GM11168 (cell line): ENCODE measurements at regions not wholly inside any gene's neighbourhood (a gene's known extent, or its start where the extent isn't known, plus 50 kb on each side); places are given as distances from the start of the nearest gene placed in this dataset.
"Not testable (repeated sequence)": the region's sequence is repeated elsewhere in the genome, so short reads cannot be mapped to it uniquely, and the experiment has no call there.

Experiments used
- in situ Hi-C: fragments of 300-500 bp; cut with MboI; formaldehyde crosslinking; loops from one replicate; pipeline ENCODE4 v1.12.0; 2022; ENCODE audit warnings: low sequenced_read_pairs; ENCODE audit not compliant: unreplicated experiment

DNA sequence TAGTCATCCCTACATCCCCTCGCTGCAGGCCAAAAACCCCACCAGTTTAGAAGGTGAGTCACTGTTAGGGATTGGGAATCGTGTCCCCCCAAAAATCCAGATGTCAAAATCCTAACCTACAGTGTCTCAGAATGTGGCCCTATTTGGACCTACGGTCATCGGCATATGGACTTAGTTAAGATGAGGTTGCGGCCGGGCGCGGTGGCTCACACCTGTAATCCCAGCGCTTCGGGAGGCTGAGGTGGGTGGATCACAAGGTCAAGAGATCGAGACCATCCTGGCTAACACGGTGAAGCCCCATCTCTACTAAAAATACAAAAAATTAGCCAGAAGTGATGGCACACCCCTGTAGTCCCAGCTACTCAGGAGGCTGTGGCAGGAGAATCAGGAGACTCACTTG is 318.6 kb upstream of the KAZN start:
- in situ Hi-C loops = not testable (repeated sequence)

DNA sequence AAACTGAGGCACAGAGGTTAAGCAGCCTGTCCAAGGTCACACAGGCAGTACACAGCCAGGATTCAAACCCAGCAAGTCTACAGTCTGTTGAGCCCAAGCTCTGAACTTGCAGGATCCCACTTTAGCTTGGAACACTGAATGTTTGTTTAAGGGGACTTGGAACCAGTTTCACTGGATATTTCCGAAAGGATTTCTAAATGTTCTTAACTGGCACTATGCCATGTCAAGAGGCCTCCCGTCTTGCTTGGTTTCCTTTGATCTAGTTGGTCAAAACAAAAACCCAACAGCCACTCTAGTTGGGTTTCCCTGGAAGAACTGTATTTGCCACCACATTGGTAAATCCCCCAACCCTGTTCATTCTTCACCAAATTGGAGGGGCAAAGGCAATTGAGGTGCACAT is 317.6 kb upstream of the KAZN start:
- in situ Hi-C loops = no loop called here

DNA sequence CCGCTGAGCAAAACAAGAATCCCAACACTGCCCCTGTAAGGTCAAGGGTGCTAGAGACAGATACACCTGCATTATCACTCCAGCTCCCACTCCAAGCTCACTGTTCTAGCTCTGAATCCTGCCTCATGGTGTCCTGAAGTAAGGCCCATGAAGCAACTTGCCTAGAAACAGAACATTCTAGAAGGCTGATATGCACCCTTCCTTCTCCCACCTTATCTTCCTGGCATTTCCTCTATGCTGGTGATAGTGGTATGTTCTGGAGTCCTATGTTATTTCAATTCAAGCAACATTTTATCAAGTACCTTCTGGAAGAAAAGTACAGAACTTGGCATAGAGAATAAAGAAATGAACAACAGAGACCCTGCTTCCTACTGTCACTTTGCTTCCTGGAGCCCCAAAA is 317.1 kb upstream of the KAZN start:
- in situ Hi-C loops = no loop called here

DNA sequence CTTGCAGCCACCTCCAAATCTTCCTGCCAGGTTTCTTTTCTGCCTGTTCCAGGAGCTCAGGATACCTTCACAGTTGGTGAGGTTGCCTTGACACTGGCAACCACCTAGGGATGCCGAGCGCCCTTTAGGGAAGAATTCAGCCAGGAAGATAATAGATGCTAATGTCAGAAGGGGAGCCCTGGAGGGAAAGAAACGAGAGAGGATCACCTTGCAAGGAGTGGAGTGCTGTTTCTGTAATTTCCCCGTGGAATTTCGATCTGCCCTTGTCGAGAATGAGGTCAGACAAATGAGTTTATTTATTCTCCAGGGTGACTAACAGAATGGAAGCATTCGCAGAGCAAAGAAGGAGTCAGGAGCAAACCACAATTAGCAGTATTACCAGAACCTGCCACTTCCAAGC is 315.8 kb upstream of the KAZN start:
- in situ Hi-C loops = no loop called here

DNA sequence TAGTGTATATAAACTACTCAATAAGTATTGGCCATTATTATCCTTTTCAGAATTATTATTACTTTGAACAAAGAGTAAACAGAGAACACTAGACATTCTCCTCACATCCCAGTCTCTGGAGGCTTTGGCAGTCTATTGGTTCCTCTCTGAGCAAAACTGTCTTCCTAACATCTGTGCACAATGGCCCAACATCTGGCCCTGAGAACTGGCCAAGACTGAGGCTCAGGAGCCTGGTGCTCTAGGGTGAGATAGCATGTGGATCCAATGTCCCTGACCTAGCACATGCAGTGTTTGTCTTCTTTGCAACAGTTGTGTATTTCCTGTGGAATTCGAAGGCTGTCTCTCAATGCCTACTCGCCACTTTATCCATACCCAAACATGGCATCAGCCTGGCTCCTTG is 313.2 kb upstream of the KAZN start:
- in situ Hi-C loops = no loop called here

DNA sequence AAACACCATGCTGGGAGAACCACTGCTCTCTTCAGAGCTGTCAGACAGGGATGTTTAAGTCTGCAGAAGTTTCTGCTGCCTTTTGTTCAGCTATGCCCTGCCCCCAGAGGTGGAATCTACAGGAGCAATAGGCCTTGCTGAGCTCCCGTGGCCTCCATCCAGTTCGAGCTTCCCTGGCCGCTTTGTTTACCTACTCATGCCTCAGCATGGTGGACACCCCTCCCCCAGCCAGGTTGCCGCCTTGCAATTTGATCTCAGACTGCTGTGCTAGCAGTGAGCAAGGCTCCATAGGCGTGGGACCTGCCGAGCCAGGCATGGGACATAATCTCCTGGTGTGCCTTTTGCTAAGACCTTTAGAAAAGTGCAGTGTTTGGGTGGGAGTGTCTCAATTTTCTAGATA is 307.3 kb upstream of the KAZN start:
- in situ Hi-C loops = not testable (repeated sequence)

DNA sequence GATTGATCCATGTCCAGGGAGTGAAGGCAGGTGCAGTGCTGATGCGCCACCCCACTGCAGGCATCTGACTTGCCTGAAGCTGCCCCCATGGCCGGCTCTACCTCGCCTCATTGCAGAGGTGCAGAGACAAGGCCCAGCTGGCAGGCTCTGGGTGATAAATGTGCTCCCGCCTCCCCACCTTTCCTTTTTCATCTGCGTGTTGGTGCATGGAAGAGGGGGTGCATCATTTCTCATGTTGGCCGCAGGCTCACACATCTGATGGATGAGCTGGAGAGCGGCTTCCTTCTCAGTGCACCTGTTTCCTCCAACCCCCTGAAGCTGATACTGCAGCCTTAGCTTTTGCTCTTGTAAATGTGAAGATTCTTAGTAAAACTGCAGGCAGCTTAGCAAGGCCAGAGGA is 306.0 kb upstream of the KAZN start:
- in situ Hi-C loops = no loop called here

DNA sequence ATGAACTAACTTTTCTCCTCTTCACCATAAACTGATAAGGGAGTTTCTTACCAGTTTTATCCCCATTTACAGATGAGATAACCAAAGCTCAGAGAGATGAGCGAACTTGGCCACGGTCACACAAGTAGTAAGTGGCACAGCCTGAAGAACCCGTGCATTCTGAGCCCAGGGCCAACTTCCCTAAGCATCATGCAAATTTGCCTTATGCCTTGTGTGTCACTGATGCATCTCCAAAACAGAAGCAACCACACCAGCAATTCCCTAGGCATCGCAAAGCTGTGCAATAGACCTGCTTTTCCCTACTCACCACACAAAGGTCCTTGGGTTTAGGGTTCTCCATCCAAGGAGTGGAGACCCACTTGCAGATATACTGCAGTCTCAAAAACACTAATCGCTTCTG is 304.5 kb upstream of the KAZN start:
- in situ Hi-C loops = no loop called here

DNA sequence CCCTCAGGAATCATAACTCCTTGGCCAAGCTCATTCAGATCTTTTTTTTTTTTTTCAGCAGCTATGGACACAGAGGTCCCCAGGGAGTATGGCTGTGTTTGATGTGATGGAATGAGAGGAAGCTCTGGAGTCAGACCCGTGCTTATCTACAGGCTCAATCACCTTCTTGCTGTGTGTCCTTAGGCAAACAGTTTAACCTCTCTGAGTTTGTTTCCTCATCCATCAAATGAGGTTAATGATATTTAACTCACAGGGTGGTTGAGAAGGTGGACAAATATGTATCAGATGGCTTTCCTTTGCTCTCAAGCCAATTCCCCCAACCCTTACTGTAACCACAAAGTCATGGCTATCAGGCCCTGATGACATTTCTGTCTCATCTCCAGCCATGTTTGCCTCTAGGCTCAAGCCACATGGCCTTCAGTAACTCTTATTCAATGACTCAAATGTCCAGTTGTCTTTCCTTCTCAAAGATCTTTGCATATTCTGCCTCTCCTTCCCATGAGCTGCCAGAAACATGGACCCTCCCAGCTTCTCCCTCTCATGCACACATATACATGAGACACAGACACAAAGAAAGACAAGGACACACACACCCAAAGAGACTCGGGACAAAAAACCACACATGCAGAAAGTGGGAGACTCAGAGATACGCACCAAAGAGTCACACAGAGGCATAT is 303.5 kb upstream of the KAZN start:
- in situ Hi-C loops = no loop called here

DNA sequence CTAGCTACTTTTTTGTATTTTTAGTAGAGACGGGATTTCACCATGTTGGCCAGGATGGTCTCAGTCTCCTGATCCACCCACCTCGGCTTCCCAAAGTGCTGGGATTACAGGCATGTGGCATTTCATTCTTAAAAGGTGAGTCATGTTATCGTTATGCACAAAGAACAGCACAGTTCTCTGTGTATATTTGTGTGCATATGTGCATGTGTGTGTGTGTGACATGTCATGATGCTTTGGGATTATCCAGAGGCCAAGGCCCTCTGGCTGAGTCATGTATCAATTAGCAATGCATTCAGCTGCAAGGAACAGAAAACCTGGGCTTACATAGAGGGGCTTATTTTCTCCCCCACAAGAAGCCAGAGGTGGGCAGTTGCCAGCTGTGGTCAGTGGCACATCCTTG is 301.7 kb upstream of the KAZN start:
- in situ Hi-C loops = no loop called here

DNA sequence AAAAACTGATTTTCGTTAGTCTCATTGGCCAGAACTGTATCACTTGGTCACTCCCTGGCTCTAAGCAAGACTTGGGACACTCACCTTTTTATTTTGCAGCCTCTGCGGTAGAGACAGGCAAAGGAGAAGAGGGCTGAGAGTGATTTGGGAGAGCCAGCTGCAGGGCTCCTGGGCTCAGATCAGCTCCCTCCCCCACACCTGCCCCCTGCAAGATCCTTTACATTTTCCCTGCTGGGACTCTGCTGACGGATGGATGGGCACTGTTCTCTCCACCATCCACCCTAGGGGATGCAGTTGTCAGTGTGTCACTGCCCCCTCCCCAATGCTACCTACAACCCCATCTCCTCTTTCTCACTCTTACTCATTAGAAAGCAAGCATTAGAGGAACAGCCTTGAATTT is 301.1 kb upstream of the KAZN start:
- in situ Hi-C loops = no loop called here

DNA sequence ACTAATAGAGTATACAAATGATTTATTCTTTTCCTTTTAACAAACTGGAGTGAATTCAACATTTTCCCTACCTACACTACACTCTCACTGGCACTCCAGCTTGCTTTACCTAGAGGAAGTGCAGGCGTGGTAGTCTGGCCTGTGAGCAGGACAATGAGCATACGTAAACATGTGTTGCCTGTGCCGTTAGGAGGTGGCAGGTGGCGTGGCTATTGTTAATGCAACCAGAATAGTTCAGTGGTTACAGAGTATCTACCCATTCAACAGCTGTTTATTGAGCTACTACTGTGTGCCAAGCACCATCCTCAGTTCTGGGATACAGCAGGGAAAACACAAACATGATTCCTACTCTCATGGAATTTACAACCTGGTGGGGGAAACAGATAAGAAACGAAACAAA is 299.7 kb upstream of the KAZN start:
- in situ Hi-C loops = no loop called here

DNA sequence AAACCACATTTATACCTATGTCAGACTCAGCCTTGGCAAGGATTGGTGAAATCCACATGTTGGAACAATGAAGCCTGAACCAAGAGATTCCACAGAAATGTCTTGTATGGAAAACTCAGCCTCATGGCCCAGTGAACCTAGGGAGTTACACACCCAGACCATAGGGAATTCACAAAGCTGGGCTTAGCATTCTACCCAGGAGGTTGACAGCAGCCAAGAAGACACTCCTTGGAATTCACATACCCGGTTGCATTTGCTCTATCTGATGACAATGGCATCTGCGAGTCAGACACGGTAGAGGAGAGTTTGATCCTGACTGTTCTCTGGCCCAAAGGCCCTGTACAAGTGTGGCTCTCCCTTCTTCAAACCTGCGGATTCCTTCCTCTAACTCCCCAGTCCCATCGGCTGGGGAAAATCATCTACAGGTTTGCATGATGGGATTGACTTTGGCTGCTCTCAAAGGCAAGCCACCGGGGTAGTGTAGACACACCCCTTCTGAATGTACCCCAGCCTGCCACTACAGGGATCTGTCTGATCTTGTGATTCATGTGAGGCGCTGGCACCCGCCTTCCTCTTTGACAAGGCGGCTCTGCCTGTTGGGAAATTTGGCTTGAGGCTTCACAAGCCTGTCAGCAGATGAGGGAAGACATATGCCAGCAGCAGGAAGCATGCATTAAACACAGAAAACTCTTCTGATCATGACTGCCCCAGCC is 297.3 kb upstream of the KAZN start:
- in situ Hi-C loops = no loop called here

DNA sequence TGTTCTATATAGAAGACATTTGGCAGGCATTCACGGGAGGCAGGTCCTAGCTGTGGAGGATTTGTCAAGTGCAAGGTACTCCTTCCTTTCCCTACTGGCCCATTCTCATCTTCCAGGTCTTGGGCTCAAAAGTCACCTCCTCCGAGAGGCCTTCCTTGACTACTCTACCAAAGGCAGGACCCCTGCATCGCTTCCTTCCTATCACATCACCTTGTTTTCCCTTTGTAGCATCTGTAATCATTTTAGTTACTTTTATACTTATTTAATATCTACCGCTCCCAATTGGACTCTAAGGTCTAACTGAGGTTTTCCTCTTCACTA is 296.8 kb upstream of the KAZN start:
- in situ Hi-C loops = no loop called here

DNA sequence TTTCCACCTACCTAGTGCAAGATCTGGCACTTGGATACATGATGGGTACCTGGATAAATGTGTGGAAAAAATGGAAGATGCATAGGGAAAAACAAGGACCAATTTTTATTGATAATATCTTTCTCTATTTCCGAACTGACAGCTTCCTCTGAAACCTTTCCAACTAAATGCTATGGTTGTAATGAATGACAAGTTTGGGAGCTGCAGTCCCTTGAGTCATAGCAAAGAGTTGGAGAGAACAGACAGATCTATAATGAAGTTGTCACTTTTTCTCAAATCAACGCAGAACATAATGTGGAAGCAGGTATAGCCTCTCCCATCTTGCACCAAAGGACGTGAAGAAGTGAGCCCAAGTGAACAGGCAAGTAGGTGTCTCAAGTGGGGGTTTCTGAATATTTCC is 296.5 kb upstream of the KAZN start:
- in situ Hi-C loops = no loop called here

DNA sequence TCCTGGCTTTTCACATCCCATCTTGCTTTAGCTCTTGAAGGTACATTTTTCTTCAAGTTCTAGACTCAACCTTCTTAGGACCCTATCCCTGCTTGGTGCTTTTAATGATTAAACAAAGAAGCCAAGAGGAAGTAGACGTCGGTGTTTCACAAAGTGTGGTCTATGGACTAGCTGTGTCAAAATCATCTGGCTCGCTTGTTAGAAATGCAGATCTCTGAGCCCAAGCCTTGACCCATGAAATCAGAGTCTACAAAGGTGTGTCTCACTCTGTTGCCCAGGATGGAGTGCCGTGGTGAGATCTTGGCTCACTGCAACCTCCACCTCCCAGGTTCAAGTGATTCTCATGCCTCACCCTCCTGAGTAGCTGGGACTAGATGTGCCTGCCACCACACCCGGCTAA is 295.5 kb upstream of the KAZN start:
- in situ Hi-C loops = no loop called here

DNA sequence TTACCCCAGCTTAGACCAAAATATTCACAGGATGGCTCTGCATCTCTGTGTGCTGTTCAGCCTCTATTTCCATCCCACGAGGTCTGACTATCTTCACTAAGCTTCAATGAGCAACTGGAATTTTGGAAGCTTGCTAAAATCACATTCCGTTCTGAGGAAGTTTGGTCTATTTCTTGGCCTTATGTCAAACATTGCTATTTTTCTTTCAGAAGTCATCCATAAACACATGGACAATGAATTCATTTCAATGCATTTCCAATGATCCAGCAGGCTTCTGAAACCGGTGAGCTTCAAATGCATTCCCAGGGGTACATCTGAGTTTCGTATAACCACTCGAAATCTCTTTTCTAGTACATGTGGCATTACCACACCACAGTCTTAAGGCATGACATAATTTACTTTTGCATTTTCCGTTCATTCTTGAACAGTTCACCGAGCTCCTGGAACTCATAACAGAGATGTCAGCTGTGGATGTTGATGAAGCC is 294.1 kb upstream of the KAZN start:
- in situ Hi-C loops = no loop called here

DNA sequence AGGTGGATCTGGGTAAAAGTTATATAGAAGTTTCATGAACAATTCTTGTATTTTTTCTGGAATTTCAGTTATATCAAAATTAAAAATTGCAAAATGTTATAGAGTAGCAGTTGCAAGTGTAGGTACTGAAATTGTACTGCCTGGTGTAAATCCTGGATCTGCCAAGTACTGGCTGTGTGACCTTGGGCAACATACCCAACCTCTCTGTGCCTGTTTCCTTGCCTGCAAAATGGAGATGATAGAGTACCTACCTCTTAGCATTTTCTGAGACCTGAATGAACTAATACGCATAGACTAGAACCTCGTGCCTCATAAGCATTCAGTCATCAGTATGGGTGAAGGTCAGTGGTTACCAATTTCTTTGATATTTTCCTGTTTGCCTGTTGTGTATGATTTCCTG is 290.0 kb upstream of the KAZN start:
- in situ Hi-C loops = no loop called here

DNA sequence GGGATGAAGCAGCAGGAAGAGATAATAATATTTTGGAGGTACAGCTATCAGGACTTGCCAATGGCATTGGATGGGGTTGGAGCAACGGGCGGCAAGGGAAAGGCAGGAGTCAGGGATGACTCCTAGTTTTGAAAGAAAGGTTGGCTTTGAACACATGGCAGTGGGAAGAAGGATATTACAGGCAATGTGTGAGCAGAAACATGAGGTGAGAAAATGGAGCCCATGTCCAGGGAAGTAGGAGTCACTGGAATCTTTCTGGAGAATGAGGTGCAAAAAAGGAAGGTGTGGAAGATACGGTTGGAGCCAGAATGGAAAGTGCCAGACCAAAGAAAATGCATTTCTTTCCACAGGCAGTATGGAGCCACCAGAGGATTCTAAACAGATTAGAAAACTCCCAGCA is 288.5 kb upstream of the KAZN start:
- in situ Hi-C loops = no loop called here

DNA sequence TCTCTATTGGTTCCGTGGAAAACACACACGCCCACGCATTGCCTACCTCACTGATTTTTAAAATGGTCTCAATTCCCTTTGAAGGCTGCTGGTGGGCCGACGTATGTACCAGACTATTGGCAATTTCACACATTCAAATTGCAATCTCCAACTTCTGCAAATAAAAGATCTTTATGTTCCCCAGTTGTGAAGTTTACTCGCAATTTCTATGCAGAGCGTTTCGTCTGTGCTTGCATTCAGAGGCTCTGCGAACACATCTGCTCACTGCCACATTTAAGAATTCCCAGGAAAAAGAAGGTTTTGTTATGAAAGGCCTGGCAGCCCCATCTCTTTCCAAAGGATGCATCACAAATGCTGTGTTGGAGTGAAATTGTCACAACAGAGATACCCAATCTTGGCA is 288.0 kb upstream of the KAZN start:
- in situ Hi-C loops = no loop called here

DNA sequence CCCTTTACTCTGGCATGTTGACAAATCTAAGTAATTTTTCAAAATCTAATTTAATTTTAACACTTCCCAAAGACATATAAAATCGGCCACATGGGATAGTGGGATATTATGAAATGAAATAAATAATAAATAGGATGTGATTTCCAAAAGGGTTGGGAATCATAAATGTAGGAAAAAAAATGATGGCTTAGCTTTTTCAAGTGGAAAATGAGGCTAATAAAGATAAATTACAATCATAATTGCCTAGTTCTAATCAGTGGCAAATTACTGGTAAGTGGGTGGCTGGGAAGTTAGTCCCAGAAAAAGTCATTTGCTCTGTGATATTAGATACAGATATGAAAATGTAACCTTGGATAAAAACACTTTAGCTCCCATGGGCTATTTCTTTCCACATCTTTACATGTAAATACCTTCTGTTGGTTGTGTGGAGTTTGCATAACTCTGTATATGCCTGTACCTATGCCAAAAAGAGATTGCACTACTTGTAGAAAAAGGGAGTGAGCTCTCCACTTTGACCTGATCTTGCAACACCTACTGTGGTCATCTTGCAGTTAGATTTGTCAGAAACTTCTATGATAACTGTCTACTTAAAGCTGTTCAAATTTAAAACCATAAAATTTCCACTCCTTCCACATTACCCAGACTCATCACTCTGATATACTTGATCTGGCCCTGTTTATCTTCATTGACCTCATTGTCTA is 284.6 kb upstream of the KAZN start:
- in situ Hi-C loops = no loop called here

DNA sequence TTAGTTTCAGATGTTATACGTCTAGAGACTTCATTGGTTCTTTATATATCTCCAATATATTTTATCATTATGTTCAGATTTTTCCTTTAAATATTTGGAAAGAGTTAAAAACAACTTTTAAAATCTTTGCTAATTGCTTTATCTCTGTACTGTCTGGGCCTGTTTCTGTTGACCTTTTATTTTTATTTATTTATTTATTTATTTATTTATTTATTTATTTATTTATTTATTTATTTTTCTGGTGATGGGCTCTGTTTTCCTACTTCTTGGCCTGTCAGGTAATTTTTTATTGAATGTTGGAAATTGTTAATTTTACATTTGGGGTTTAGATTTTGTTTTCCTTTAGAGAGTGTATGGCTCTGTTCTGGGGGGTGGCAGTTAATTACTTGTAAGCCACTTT is 279.7 kb upstream of the KAZN start:
- in situ Hi-C loops = no loop called here
